PC-3 (cell line): ENCODE measurements at regions not wholly inside any gene's neighbourhood (a gene's known extent, or its start where the extent isn't known, plus 50 kb on each side); places are given as distances from the start of the nearest gene placed in this dataset.

Experiments
- ATAC-seq: fragments of 200-7000 bp; cut with Tn5 transposase; 2 replicates; pipeline ENCODE4 v1.9.1; 2020; ENCODE audit warnings: mild to moderate bottlenecking, moderate library complexity
- BruUV-seq: library from RNA; stranded (reverse); fragments of 400-500 nt; replicated peaks from 2 replicates; lab custom pipeline; 2021; lab: Mats Ljungman, UMichigan
- CTCF ChIA-PET: fragments of 300-600 bp; sonication (Branson Sonifier 250); formaldehyde crosslinking; loops from one replicate; lab custom pipeline; 2022; ENCODE audit warnings: antibody characterized with exemption; lab: Charles Lee
- POLR2A ChIA-PET: fragments of 300-600 bp; sonication (Branson Sonifier 250); formaldehyde crosslinking; loops from one replicate; lab custom pipeline; 2022; ENCODE audit warnings: antibody characterized with exemption; ENCODE audit not compliant: unreplicated experiment; lab: Charles Lee
- DNase-seq: peaks from one replicate; pipeline ENCODE4 v3.0.0-alpha.2; 2015
- H2AFZ ChIP-seq: fragments of 300-600 bp; sonication (generic); 2 replicates; pipeline ENCODE4 v1.6.0; 2016; ENCODE audit warnings: antibody characterized with exemption, low read length
- H3F3A ChIP-seq: fragments of 300-600 bp; sonication (generic); one replicate; pipeline ENCODE4 v1.6.0; 2017; ENCODE audit warnings: antibody characterized with exemption, low read length, control low read depth, mild to moderate bottlenecking; ENCODE audit not compliant: unreplicated experiment
- H3K27ac ChIP-seq: fragments of 300-600 bp; sonication (generic); 2 replicates; pipeline ENCODE4 v1.5.1; 2016; ENCODE audit warnings: mild to moderate bottlenecking, low read length
- H3K27me3 ChIP-seq: fragments of 300-600 bp; sonication (generic); 2 replicates; pipeline ENCODE4 v1.6.1; 2016; ENCODE audit warnings: low read length, mixed read lengths
- H3K36me3 ChIP-seq: fragments of 300-600 bp; sonication (generic); 2 replicates; pipeline ENCODE4 v1.6.1; 2016; ENCODE audit warnings: low read depth, mixed run types, low read length, mixed read lengths
- H3K4me1 ChIP-seq: fragments of 300-600 bp; sonication (generic); 2 replicates; pipeline ENCODE4 v1.5.1; 2016; ENCODE audit warnings: low read length; ENCODE audit not compliant: insufficient read depth
- H3K4me2 ChIP-seq: fragments of 300-600 bp; sonication (generic); 2 replicates; pipeline ENCODE4 v1.6.0; 2016; ENCODE audit warnings: low read length
- H3K4me3 ChIP-seq: fragments of 300-600 bp; sonication (generic); 2 replicates; pipeline ENCODE4 v1.5.1; 2016; ENCODE audit warnings: mild to moderate bottlenecking, low read length, mixed read lengths
- H3K79me2 ChIP-seq: fragments of 300-600 bp; sonication (generic); 2 replicates; pipeline ENCODE4 v1.6.1; 2017; ENCODE audit warnings: low read length, mixed read lengths
- H3K9ac ChIP-seq: fragments of 300-600 bp; sonication (generic); 2 replicates; pipeline ENCODE4 v1.6.0; 2016; ENCODE audit warnings: mild to moderate bottlenecking, low read length
- H3K9me2 ChIP-seq: fragments of 300-600 bp; sonication (generic); replicated peaks from 2 replicates; pipeline ENCODE4 v1.6.1; 2016; ENCODE audit warnings: mixed run types, low read length, mixed read lengths
- H3K9me3 ChIP-seq: fragments of 300-600 bp; sonication (generic); 2 replicates; pipeline ENCODE4 v1.6.1; 2016; ENCODE audit warnings: low read length, mixed read lengths
- H4K20me1 ChIP-seq: fragments of 300-600 bp; sonication (generic); 2 replicates; pipeline ENCODE4 v1.6.1; 2016; ENCODE audit warnings: low read length, mixed read lengths
- CTCF ChIP-seq: fragments of 300-600 bp; sonication (generic); conservative IDR thresholded peaks from 2 replicates; pipeline ENCODE4 v1.5.1; 2017; ENCODE audit warnings: antibody characterized with exemption, low read depth, mild to moderate bottlenecking, low read length
- EZH2 ChIP-seq: fragments of 300-600 bp; sonication (generic); IDR thresholded peaks from one replicate; pipeline ENCODE4 v1.6.1; 2017; ENCODE audit warnings: antibody characterized with exemption, mild to moderate bottlenecking, low read length; ENCODE audit not compliant: unreplicated experiment
- EZH2phosphoT487 ChIP-seq: fragments of 300-600 bp; sonication (generic); IDR thresholded peaks from 2 replicates; pipeline ENCODE4 v1.6.1; 2018; ENCODE audit warnings: mild to moderate bottlenecking, antibody characterized with exemption, low read length, borderline replicate concordance
- intact Hi-C: fragments of 100-400 bp; cut with micrococcal nuclease; formaldehyde crosslinking; loops from 2 replicates; pipeline ENCODE4 v1.9.0; 2023

- no peak overlapping the region for H3K27ac ChIP-seq
- no peaks in the 10 kb centered on the region for H3K79me2 ChIP-seq
- H3K9ac ChIP-seq: no peak overlapping the region
- no peak overlapping the region for H3K4me3 ChIP-seq
- TF ChIP-seq EZH2 (no peak), EZH2phosphoT487 (no peak), CTCF (no peak)
- peaks cover 70% of the 10 kb centered on the region for H3K27me3 ChIP-seq
- H3K36me3 ChIP-seq: no peaks in the 10 kb centered on the region
- no peaks in the 10 kb centered on the region for H3F3A ChIP-seq
- H3K4me1 ChIP-seq: no peaks in the 10 kb centered on the region
- DNase-seq (no peak), ATAC-seq (no peak)
- no peaks in the 10 kb centered on the region for H3K9me3 ChIP-seq
- no peak overlapping the region for H2AFZ ChIP-seq
- ChIA-PET CTCF (no interaction called here), POLR2A (no interaction called here)
- H3K9me2 ChIP-seq: no peaks in the 10 kb centered on the region
- H3K4me2 ChIP-seq: no peak overlapping the region
- H4K20me1 ChIP-seq: no peaks in the 10 kb centered on the region
- no TSS peak for BruUV-seq
- intact Hi-C loops: no loop called here
Measured at GRCh38 chr20:20799716-20800312, 87.4 kb upstream of the RALGAPA2 start.

- Histone ChIP-seq H3K27me3 (peaks cover 77% of the 10 kb centered on the region), H3K9me3 (no peaks in the 10 kb centered on the region), H3K4me3 (no peak overlapping the region), H3K9ac (no peak overlapping the region), H3K4me2 (no peak overlapping the region), H3K4me1 (no peaks in the 10 kb centered on the region), H4K20me1 (no peaks in the 10 kb centered on the region), H3K27ac (no peak overlapping the region), H3K79me2 (no peaks in the 10 kb centered on the region), H2AFZ (no peak overlapping the region), H3K9me2 (no peaks in the 10 kb centered on the region), H3K36me3 (no peaks in the 10 kb centered on the region), H3F3A (no peaks in the 10 kb centered on the region)
- no TSS peak for BruUV-seq
- no peak for ATAC-seq
- intact Hi-C loops: no loop called here
- no peak for DNase-seq
- CTCF ChIA-PET: interaction anchor here (0.6 kb wide), 1 partner anchor 21 kb away, joined by 3 read pairs; no protein-coding TSS in a partner anchor
- TF ChIP-seq CTCF: no peak
- TF ChIP-seq EZH2: no peak
- TF ChIP-seq EZH2phosphoT487: no peak
- POLR2A ChIA-PET: no interaction called here
Measured at GRCh38 chr20:20797521-20798310, 85.3 kb upstream of the RALGAPA2 start.
